Parathyroid adenoma (tissue), 2 donors: ENCODE measurements at regions not wholly inside any gene's neighbourhood (a gene's known extent, or its start where the extent isn't known, plus 50 kb on each side); places are given as distances from the start of the nearest gene placed in this dataset.

ENCODE experiments used
- H2AFZ ChIP-seq: fragments of 300-600 bp; sonication (generic); one replicate; pipeline ENCODE4 v1.7.0; 2017; ENCODE audit warnings: antibody characterized with exemption, mild to moderate bottlenecking
- H3K27ac ChIP-seq: fragments of 300-600 bp; sonication (generic); one replicate; pipeline ENCODE4 v1.7.0; 2017
- H3K27me3 ChIP-seq: fragments of 300-600 bp; sonication (generic); one replicate; pipeline ENCODE4 v1.7.0; 2017; ENCODE audit warnings: low read length; ENCODE audit not compliant: control insufficient read depth, insufficient read depth
- H3K36me3 ChIP-seq: fragments of 300-600 bp; sonication (generic); one replicate; pipeline ENCODE4 v1.7.0; 2017; ENCODE audit warnings: low read length; ENCODE audit not compliant: control insufficient read depth, insufficient read depth
- H3K4me1 ChIP-seq: fragments of 300-600 bp; sonication (generic); one replicate; pipeline ENCODE4 v1.7.0; 2017; ENCODE audit warnings: control low read depth
- H3K4me2 ChIP-seq: fragments of 300-600 bp; sonication (generic); one replicate; pipeline ENCODE4 v1.7.0; 2017; ENCODE audit warnings: low read length
- H3K4me3 ChIP-seq: fragments of 300-600 bp; sonication (generic); one replicate; pipeline ENCODE4 v1.7.0; 2017; ENCODE audit warnings: low read depth, low read length
- H3K79me2 ChIP-seq: fragments of 300-600 bp; sonication (generic); one replicate; pipeline ENCODE4 v1.7.0; 2017; ENCODE audit warnings: control low read depth
- H3K9ac ChIP-seq: fragments of 300-600 bp; sonication (generic); one replicate; pipeline ENCODE4 v1.7.0; 2017; ENCODE audit warnings: mild to moderate bottlenecking
- H3K9me3 ChIP-seq: fragments of 300-600 bp; sonication (generic); one replicate; pipeline ENCODE4 v1.7.0; 2017; ENCODE audit warnings: low read length; ENCODE audit not compliant: control insufficient read depth
- CTCF ChIP-seq: fragments of 300-600 bp; sonication (generic); IDR thresholded peaks from one replicate; pipeline ENCODE4 v1.7.0; 2017; ENCODE audit warnings: antibody characterized with exemption, mild to moderate bottlenecking
- donor health status: primary hyperparathyroidism.

GRCh38 chr17:68777243-68777855 is 176.2 kb upstream of the FAM20A start:
- no peaks in the 10 kb centered on the region for H3K36me3 ChIP-seq
- no peaks in the 10 kb centered on the region for H3K4me1 ChIP-seq
- no peak overlapping the region for H2AFZ ChIP-seq
- no peaks in the 10 kb centered on the region for H3K27me3 ChIP-seq
- H3K9ac ChIP-seq = no peak overlapping the region
- peak overlapping the region; percentile 16 for H3K27ac ChIP-seq
- H3K4me2 ChIP-seq = peak overlapping the region; percentile 2
- no peaks in the 10 kb centered on the region for H3K79me2 ChIP-seq
- TF ChIP-seq CTCF = peak; percentile 62
- H3K4me3 ChIP-seq = no peak overlapping the region
- H3K9me3 ChIP-seq = no peaks in the 10 kb centered on the region

DNA sequence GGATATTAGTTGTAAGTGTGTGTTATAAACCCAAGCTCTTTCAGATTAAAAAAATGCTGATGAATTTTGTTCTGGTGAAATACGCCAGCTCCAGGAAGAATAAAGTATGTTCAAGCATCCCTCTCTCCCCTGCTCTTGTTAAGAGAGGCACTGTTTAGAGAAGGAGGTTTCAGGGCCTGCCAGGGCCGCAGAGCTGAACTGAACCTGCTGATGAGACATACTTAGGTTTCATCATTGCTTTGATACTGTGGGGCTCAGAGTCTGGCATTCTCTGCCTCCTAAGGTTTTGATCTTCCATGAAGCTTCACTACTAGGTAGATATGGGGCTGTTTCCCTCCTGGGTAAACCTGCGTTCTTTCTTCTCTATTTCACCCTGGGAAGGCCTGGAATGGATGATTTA is 175.3 kb upstream of the FAM20A start:
- peak overlapping the region; percentile 16 for H3K27ac ChIP-seq
- H3K9ac ChIP-seq = no peak overlapping the region
- H3K4me1 ChIP-seq = no peaks in the 10 kb centered on the region
- H3K4me3 ChIP-seq = no peak overlapping the region
- H3K36me3 ChIP-seq = no peaks in the 10 kb centered on the region
- H3K79me2 ChIP-seq = no peaks in the 10 kb centered on the region
- H2AFZ ChIP-seq = no peak overlapping the region
- H3K4me2 ChIP-seq = no peak overlapping the region
- H3K9me3 ChIP-seq = no peaks in the 10 kb centered on the region
- TF ChIP-seq CTCF = no peak
- H3K27me3 ChIP-seq = no peaks in the 10 kb centered on the region

DNA sequence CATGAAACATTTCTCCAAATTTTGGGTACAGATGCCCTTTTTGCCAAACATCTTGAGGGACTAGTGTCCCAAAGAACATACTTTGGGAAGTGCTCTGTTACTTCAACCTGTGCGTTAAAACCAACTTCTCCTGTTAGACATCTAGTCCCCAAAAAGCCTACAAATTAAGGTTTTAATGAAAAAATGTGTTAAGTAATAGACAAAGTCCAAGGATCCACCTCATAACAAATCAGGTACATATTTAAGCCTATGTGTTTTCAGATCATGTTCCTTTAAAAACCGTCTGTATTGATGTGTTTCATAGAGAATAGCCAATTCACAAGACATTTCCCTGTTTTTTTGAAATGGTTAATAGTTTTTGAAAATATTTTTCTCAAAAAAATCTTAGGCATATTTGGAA is 174.8 kb upstream of the FAM20A start:
- no peaks in the 10 kb centered on the region for H3K36me3 ChIP-seq
- no peaks in the 10 kb centered on the region for H3K79me2 ChIP-seq
- no peaks in the 10 kb centered on the region for H3K9me3 ChIP-seq
- no peaks in the 10 kb centered on the region for H3K27me3 ChIP-seq
- H3K4me1 ChIP-seq = no peaks in the 10 kb centered on the region
- no peak overlapping the region for H3K4me3 ChIP-seq
- no peak overlapping the region for H3K9ac ChIP-seq
- H3K4me2 ChIP-seq = no peak overlapping the region
- H3K27ac ChIP-seq = no peak overlapping the region
- no peak for TF ChIP-seq CTCF
- no peak overlapping the region for H2AFZ ChIP-seq

DNA sequence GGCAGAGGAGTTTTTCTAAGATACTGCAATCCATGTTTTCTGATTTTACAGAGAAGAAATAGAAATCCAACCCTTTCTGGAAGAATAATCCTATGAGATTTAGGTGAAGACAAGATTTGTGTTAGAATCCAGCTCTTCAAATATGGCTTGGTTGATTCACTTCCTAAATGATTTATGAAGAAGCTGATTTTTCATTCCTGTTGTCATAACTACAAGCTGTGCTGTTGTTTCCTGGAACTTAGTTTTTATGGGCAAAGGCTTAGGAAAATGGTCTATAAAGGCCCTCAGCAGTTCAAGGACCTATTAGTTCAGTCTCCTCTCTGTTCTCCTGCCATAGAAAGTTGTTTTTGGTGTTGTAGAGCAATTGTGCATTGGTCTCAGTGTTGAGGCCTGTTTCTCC is 174.2 kb upstream of the FAM20A start:
- Histone ChIP-seq H3K4me3 (no peak overlapping the region), H3K4me2 (no peak overlapping the region)
- no peak for TF ChIP-seq CTCF

GRCh38 chr17:68771867-68772515 is 170.8 kb upstream of the FAM20A start:
- H3K4me1 ChIP-seq = no peaks in the 10 kb centered on the region
- H2AFZ ChIP-seq = peak overlapping the region; percentile 7
- H3K9ac ChIP-seq = no peak overlapping the region
- H3K9me3 ChIP-seq = no peaks in the 10 kb centered on the region
- no peaks in the 10 kb centered on the region for H3K36me3 ChIP-seq
- peak; percentile 43 for TF ChIP-seq CTCF
- H3K27me3 ChIP-seq = no peaks in the 10 kb centered on the region
- no peaks in the 10 kb centered on the region for H3K79me2 ChIP-seq
- H3K4me2 ChIP-seq = no peak overlapping the region
- no peak overlapping the region for H3K27ac ChIP-seq
- H3K4me3 ChIP-seq = no peak overlapping the region

More for the DNA sequence above, 174.2 kb upstream of the FAM20A start:
- H2AFZ ChIP-seq = no peak overlapping the region
- no peaks in the 10 kb centered on the region for H3K36me3 ChIP-seq
- no peak overlapping the region for H3K9ac ChIP-seq
- H3K9me3 ChIP-seq = no peaks in the 10 kb centered on the region
- H3K4me1 ChIP-seq = no peaks in the 10 kb centered on the region
- no peaks in the 10 kb centered on the region for H3K27me3 ChIP-seq
- no peak overlapping the region for H3K27ac ChIP-seq
- no peaks in the 10 kb centered on the region for H3K79me2 ChIP-seq
